ENCODE measurements at regions not wholly inside any gene's neighbourhood (a gene's known extent, or its start where the extent isn't known, plus 50 kb on each side); places are given as distances from the start of the nearest gene placed in this dataset.

GRCh38 chr13:99693852-99694611, 192.8 kb downstream of the TM9SF2 start:
- Mint-ChIP-seq H3K4me3 (ENCODE audit: unreplicated experiment) (no peak overlapping the region), H3K36me3 (ENCODE audit: insufficient read depth, unreplicated experiment) (no peaks in the 10 kb centered on the region), H3K4me1 (ENCODE audit: low read depth, unreplicated experiment) (no peaks in the 10 kb centered on the region), H3K27me3 (ENCODE audit: insufficient read depth, unreplicated experiment) (peaks cover 10% of the 10 kb centered on the region), H3K9me3 (ENCODE audit: unreplicated experiment) (no peaks in the 10 kb centered on the region), H3K27ac (ENCODE audit: unreplicated experiment) (no peak overlapping the region)
- Histone ChIP-seq H3K27me3 (replicated peaks; ENCODE audit: control insufficient read depth, insufficient read depth, low read length) (no peaks in the 10 kb centered on the region), H3K4me3 (ENCODE audit: low read depth, low read length) (no peak overlapping the region), H3K36me3 (ENCODE audit: control insufficient read depth, insufficient read depth, low read length) (no peaks in the 10 kb centered on the region), H3K9me3 (no peaks in the 10 kb centered on the region), H3K4me1 (no peaks in the 10 kb centered on the region)
- BruUV-seq (replicated peaks): no TSS peak
- ChIA-PET CTCF (no interaction called here), POLR2A (no interaction called here)
- intact Hi-C loops (cut with micrococcal nuclease; ENCODE audit: unreplicated experiment): no loop called here
- no peak for TF ChIP-seq CTCF (IDR thresholded peaks at IDR 0.05; ENCODE audit: insufficient read depth in 1 of 2, low read depth in 1 of 2, low read length in 1 of 2, severe bottlenecking in 1 of 2, unreplicated experiment in 1 of 2)
- DNase-seq: no peak

- H3K27me3 Mint-ChIP-seq (ENCODE audit: insufficient read depth, unreplicated experiment): peaks cover 12% of the 10 kb centered on the region
- Histone ChIP-seq H3K27me3 (replicated peaks; ENCODE audit: control insufficient read depth, insufficient read depth, low read length) (no peaks in the 10 kb centered on the region), H3K36me3 (ENCODE audit: control insufficient read depth, insufficient read depth, low read length) (no peaks in the 10 kb centered on the region), H3K4me3 (ENCODE audit: low read depth, low read length) (no peak overlapping the region), H3K9me3 (no peaks in the 10 kb centered on the region), H3K4me1 (no peaks in the 10 kb centered on the region)
- no TSS peak for BruUV-seq (replicated peaks)
- no peak overlapping the region for H3K4me3 Mint-ChIP-seq (ENCODE audit: unreplicated experiment)
- no peak overlapping the region for H3K27ac Mint-ChIP-seq (ENCODE audit: unreplicated experiment)
- intact Hi-C loops (cut with micrococcal nuclease; ENCODE audit: unreplicated experiment): no loop called here
- CTCF ChIA-PET: no interaction called here
- TF ChIP-seq CTCF (IDR thresholded peaks at IDR 0.05; ENCODE audit: insufficient read depth in 1 of 2, low read depth in 1 of 2, low read length in 1 of 2, severe bottlenecking in 1 of 2, unreplicated experiment in 1 of 2): no peak
- POLR2A ChIA-PET: no interaction called here
- no peaks in the 10 kb centered on the region for H3K36me3 Mint-ChIP-seq (ENCODE audit: insufficient read depth, unreplicated experiment)
- H3K4me1 Mint-ChIP-seq (ENCODE audit: low read depth, unreplicated experiment): no peaks in the 10 kb centered on the region
- no peak for DNase-seq
- no peaks in the 10 kb centered on the region for H3K9me3 Mint-ChIP-seq (ENCODE audit: unreplicated experiment)
Measured at GRCh38 chr13:99693351-99693750, 192.1 kb downstream of the TM9SF2 start.

GRCh38 chr13:99692854-99693253, 191.6 kb downstream of the TM9SF2 start:
- H3K4me1 ChIP-seq: no peaks in the 10 kb centered on the region
- no peaks in the 10 kb centered on the region for H3K36me3 ChIP-seq (ENCODE audit: control insufficient read depth, insufficient read depth, low read length)
- no peaks in the 10 kb centered on the region for H3K36me3 Mint-ChIP-seq (ENCODE audit: insufficient read depth, unreplicated experiment)
- CTCF ChIA-PET: no interaction called here
- no peak overlapping the region for H3K4me3 Mint-ChIP-seq (ENCODE audit: unreplicated experiment)
- no peaks in the 10 kb centered on the region for H3K9me3 ChIP-seq
- H3K4me3 ChIP-seq (ENCODE audit: low read depth, low read length): no peak overlapping the region
- intact Hi-C loops (cut with micrococcal nuclease; ENCODE audit: unreplicated experiment): no loop called here
- POLR2A ChIA-PET: no interaction called here
- H3K27me3 Mint-ChIP-seq (ENCODE audit: insufficient read depth, unreplicated experiment): peaks cover 12% of the 10 kb centered on the region
- no peaks in the 10 kb centered on the region for H3K27me3 ChIP-seq (replicated peaks; ENCODE audit: control insufficient read depth, insufficient read depth, low read length)
- H3K27ac Mint-ChIP-seq (ENCODE audit: unreplicated experiment): no peak overlapping the region
- TF ChIP-seq CTCF (IDR thresholded peaks at IDR 0.05; ENCODE audit: insufficient read depth in 1 of 2, low read depth in 1 of 2, low read length in 1 of 2, severe bottlenecking in 1 of 2, unreplicated experiment in 1 of 2): no peak
- DNase-seq: no peak
- H3K9me3 Mint-ChIP-seq (ENCODE audit: unreplicated experiment): no peaks in the 10 kb centered on the region
- H3K4me1 Mint-ChIP-seq (ENCODE audit: low read depth, unreplicated experiment): no peaks in the 10 kb centered on the region
- no TSS peak for BruUV-seq (replicated peaks)
